Forelimb muscle (tissue), 1 donor: ENCODE measurements at regions not wholly inside any gene's neighbourhood (a gene's known extent, or its start where the extent isn't known, plus 50 kb on each side); places are given as distances from the start of the nearest gene placed in this dataset.
"Not testable (repeated sequence)": the region's sequence is repeated elsewhere in the genome, so short reads cannot be mapped to it uniquely, and the experiment has no call there.

Source experiments
- DNase-seq: peaks from one replicate; pipeline ENCODE4 v3.0.0-alpha.2; 2013; ENCODE audit warnings: low read depth

DNA sequence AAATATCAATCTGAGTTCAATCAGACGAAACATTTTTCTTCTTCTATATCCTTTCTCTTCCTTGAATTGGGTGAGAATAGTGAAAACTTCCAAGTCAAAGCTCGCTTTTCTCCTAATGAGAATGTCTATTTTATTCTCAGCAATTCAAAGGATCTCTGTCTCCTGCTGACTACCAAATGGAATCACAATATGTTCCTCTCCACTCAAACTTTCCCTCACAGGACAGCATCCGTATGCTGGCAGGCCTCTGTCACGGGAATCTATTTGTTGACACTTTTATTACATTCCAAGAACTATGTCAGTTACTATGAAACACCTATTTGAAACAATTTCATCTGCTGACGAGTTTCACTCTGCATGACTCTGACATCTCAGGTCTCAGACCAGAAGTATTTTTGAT is 1196.6 kb downstream of the CDH11 start:
- DNase-seq = no peak

DNA sequence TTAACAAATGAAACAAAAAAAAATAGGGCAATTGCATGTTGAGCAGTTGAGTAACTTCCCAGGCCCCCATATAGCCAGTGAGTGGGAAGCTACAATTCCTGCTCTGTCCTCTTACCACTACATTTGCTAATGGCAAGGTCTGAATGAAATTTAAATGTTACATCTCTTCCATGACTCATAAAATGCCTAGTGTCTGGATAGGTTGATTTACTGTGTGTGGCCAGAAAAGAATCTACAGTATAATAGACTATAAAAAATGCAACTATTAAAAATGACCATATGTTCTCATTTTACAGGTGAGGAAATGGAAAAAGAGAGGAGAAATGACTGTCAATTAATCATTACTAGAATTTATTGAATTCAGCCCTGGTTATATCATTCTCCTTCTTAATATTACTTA is 1199.3 kb downstream of the CDH11 start:
- DNase-seq = no peak

DNA sequence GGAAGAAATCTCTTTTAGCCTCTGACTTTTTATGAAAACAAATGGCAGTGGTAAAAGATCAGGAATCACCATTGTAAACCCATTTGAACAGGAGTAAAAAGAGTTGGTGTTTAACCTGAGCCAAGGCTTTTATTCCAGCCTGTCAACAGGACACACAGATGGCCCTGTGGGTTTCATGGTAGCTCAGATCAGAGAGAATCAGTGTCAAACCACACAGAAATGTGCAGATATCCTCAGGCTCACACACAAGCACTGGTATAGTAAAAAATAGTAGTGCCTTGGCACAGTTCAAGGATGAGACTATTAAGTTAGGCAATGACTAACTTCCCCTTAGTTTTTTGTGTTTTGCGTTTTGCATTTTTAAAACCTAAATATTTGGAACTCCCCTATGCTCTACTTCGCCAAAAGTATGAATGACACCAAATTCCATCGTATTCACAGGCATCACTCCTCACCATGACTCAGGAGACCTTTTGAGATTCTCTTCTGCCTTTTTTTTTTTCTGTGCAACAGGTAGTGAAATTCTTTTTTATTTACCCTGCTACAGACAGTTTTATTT is 1200.0 kb downstream of the CDH11 start:
- DNase-seq = no peak

DNA sequence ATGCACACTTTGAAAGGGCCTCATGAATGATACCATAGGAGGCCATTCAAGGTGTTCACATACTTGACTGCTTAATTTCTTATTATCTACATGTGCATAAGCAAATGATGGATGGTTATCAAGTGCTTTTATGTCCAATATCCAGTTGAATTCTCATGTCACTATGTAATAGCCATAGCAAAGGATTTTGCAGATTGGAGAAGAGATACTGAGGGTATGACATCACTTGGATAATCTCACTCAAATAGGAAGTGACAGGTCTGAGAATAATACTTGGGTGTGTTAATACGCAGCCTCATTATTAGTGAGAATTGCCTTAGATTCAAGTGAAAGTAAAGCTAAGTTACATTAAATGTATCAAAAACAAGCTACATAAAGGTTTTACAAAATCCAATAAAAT is 1208.6 kb downstream of the CDH11 start:
- DNase-seq = no peak

DNA sequence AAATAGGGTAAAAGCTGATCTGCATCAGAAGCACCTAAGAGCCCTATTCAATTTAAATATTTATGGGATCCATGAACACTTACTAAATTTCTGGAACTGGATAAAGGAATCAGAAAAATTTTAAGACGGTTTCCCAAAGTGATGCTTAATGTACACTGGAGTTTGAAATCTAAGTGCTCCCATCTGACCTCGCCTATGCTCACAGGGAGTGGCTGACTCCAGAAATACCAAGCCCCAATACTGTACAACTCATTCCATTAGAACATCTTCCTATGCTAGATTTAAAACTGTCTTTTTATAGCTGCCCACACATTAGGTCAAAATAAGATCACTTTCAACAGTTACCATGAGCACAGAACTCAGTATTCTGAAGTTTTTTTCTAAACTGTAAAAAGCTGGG is 1214.6 kb downstream of the CDH11 start:
- no peak for DNase-seq

DNA sequence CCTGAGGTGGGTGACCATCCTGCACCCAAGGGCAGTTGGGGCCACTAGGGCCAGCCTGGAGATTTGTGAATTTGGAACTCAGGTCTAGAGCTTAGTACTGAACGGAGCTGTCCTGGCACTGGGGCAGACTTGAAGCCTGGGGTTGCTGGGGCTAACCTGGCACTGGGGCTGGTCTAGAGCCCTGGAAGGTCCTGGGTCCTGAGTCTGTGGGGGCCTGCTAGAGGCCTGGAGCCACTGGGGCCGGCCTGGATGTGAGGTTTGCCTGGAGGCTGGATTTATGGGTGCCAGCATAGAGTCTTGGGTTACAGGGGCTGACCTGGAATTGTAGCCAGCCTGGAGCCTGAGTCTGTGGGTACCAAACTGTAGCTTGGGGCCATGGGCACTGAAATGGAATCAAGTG is 1216.9 kb downstream of the CDH11 start:
- no peak for DNase-seq

DNA sequence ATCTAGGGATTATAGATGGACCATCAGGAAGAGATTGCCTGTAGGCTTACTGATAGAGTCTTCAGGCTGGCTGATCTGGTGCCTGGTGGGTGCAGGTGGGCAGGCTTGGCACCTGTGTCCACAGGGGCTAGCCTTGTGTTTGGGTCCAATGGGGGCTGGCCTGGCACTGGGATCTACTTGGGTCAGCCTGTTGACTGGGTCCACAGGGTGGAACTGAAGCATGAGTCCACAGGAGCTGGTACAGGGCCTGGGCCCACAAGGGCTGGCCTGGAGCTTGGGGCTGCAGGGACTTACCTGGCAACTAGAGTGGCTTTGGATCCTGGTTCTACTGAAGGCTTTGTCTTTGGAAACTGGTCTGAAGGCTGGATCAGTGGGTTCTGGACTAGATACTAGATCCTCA is 1217.7 kb downstream of the CDH11 start:
- DNase-seq = no peak

DNA sequence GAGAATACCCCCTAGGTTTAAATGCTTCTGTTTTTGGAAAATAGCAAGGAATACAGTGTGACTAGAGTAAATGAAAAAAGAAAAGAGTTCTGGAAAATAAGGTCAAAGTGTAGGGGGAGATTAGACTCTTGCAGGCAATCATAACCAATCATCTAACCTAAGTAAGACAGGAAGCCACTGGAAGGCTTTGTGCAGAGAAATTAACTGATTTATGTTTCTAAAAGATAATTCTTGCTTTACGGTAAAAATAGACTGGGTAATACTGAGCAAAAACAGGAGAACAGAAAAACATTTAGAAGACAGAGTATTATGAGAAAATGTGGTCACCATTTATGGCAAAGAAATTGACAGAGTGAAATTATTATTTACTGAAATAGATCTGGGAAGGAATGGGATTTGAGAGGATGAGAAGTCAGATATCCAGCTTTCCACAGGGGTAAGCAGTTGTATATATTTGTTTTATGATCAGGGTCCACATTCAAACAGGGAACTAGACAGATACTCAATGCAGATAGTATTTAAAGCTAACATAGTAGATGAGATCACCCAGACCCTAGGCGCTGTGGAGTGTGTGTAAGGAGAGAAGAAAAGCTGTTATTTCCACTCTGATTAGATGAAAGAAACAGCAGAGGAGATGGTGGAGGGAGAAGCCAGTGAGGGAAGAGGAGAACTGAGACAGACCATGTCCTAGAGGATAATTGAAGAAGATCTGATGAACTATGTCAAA is 1225.3 kb downstream of the CDH11 start:
- no peak for DNase-seq

DNA sequence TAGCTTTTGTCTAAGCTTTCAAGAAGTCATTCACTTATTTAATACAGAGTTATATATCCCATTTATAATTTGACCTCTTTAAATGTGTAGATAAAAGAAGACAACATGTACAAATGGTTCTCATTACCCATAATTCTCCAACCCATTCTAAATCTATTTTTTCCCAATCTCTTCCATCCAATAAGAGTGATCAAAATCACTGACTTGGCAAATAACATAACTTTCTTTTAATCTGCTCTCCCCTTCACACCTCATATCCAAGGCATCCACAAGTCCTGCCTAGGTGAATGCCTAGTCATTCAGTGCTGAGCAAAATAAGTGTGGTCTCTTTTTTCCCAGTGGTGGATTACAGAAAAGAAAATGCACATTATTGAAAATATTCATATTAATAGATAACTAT is 1231.1 kb downstream of the CDH11 start:
- DNase-seq = no peak

DNA sequence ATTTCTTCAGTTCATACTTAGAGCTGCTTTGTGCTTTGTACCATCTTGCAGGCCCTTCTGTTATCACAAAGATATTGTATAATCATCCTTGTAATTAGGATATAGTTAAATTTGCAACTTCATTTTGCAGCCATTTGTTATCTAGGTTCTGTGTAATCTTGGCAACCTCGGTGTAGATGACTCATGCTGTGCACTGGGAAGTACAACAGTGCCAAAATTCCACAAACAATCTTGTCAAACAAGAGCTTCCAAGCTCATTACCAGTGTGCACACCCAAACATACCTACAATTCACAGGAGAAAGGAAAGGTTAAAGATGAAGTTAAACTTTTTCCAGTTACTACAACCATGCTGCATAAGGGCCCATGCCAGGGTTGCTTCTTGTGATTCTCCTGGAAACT is 1231.8 kb downstream of the CDH11 start:
- no peak for DNase-seq

DNA sequence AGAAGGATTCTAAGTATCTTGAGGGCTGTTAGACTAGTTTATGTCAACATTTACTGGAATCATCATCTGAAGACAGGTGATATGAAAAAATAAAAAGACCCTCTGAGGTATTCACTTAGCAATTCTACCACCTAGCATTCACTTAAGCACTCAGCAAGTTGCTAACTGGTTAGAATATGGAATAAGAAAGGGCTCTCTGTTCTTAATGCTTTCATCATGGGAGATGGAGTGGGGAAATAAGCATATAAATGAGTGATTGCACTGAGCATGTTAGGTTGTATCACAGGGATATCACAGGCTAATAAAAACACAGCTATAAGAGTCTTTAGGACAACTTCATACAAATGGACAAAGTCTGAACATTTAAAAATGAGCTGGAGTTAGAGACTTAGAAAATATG is 1238.8 kb downstream of the CDH11 start:
- DNase-seq = no peak

DNA sequence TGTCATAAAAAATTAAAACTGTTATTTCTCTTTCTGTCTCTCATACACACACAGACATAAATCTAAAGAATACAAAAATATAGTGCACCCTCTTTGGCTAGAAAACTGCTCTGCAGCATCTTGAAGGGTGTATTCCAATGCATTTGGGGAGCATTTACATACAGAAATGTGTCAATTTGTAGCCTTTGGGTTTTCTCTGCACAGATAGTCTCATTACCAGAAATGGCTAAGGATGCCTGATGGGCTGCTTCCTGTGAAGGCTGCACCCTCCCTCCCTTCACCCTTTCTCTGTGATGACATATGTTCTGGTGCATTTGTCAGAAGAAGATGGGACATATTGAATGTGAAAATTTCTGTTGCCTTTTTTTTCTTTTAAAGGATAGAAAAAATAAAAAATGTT is 1239.3 kb downstream of the CDH11 start:
- no peak for DNase-seq

DNA sequence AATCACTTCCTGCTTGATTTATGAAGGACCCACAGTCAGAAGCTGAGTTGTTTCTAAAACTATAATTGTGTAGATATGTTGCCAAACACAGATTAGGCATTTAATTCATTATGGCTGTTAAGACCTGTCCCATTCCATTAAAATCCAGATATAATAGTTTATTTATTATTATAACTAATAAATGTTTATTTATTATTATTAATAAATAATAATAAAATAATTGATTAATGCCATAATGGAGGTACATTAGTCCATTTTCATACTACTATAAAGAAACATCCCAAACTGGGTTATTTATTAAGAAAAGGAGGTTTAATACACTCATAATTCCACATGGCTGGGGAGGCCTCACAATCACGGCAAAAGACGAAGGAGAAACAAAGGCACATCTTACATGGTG is 1240.9 kb downstream of the CDH11 start:
- no peak for DNase-seq

DNA sequence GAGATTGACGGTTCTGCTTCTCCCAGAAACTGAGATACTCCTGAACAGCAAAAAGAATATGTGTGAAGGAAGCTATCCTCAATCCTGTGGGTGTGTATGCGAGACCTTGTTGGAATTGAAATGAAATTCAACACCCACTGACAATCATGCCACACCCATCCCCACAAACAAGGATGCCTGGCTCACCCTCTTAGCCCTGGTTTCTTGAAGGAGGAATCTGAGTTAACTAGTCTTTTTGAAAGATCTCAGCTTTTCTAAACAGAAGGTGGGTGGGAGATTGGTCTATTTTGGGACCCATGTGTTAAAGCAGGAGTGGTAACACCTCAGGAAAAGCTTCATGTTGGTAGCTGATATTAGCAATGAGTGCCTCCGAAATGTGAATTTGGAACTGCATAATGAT is 1244.5 kb downstream of the CDH11 start:
- no peak for DNase-seq

DNA sequence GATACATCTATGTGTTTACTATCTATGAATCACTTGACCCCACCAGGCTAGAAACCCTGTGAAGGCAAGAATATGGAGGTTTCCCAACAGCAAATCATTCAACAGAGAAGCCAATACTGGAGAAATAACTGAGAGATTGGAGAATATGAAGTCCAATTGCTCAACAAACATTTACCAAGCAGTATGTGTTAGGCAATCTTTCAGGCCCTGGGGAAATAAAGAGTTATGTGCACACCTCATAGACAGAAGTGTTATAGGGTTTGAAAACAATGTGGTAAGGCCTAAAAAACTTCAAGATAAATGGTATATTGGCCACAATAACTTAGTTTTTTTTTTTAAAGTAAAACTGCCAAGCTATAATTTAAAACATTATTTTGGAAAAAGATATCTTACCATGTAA is 1245.8 kb downstream of the CDH11 start:
- DNase-seq = peak; percentile 38

DNA sequence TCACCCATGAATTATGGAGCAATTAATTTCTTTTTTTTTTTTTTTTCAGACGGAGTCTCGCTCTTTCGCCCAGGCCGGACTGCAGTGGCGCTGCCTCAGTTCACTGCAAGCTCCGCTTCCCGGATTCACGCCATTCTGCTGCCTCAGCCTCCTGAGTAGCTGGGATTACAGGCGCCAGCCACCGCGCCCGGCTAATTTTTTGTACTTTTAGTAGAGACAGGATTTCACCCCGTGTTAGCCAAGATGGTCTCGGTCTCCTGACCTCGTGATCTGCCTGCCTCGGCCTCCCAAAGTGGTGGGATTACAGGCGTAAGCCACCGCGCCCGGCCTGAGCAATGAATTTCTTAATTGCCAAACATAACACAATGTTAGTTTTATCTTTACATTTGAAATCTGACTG is 1261.2 kb downstream of the CDH11 start:
- DNase-seq = not testable (repeated sequence)

DNA sequence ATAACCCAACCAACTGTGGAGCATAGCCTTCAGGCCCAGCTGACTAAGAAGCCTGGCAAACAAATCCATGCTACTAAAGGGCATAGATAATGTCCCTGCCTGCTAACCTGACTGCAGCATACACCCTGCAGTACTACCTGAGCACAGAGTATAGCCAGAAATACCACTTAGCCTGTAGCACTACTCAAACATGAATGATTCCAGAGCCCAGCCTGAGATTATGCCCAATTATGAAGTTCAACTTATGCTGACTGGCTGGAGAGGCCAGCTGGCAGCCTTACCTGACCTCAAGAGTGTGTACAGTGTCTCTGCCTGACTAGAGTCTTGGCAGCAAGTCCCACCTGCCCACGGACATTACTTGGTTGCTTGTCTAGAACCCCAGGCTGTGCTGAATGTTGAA is 1265.3 kb downstream of the CDH11 start:
- no peak for DNase-seq

DNA sequence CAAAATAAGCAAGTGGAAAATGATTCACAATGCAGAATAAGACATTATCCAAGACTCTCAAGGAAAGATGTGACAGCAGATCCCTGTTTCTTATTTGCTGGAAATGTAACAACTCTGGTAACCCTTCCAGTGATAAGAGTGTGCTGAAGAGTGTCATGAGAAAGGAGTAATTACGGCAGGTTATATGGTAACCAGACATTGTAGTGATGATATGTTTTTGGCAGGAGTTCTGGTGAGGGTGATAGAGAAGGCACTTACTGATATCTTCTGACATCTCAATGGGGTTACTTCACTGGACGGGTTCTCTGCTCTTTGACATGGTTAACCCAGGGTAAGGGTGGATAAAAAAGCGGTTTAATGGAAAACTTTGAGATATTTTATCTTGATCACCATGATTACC is 1270.9 kb downstream of the CDH11 start:
- no peak for DNase-seq

DNA sequence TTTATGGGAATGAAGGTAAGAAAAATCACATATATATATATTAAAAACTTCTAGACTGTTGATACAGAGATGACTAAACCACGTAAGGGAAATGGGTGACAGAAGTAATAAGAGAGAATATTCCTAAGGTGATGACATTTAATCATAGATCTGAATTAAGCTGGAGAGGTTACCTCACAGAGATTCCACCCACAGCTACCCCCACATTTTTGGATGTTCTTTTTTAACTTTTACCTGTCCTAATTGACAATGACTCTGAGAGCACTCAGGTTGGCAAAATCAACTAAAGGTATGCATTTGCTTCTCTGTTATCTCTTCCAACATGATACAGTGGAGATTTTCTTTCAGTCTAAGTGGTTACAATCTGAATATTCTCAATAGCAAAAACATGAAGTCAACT is 1280.6 kb downstream of the CDH11 start:
- no peak for DNase-seq

DNA sequence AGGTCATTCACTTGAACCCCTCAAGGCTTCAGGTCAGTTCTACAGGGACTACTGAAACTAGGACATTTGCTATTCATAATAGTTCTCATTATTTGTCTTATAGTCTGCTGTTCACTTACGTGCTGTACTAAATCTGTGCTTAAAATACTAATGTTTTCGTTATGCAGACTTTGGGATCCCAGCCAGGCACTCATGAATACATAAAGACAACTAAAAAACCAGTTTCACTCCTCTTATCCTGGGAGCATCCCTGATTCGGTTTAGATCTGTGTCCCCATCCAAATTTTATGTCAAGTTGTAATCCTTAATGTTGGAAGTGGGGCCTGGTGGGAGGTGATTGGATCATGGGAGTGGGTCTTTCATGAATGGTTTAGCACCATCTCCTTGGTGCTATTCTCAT is 1291.8 kb downstream of the CDH11 start:
- no peak for DNase-seq

DNA sequence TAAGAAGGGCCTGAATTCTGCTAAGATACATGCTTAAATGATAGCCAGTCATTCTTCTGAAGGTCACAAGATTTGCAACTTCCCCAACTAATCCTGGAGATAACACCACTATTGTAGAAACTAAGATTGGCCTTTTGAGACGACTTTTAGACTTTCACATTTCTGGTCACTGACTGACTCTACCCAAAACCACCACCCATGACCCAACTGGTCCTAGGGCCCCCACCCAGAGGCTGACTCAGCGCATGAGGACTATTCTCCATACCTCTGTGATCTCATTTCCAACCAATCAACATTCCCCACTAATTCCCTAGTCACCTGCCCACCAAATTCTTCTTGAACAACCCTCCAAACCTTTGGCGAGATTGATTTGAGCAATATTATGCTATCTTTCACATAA is 1299.0 kb downstream of the CDH11 start:
- no peak for DNase-seq

DNA sequence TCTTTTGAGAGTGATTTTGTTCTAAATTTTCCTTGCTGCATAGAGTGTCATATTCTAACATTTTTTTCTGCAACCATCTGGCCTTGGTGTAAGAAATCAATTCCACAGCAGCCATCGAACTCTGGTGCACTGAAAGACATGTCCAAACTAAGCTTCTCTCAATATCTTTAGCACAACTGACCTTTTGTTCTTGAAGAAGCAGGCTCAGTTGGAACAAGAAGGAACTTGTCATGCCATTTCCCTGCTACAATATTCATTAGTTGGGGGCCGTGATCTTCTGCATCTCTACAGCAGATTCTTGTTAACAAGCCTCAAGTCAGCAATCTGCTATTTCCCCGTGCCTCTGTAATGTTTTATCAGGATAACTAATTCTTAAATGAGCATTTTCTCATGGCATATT is 1305.6 kb downstream of the CDH11 start:
- no peak for DNase-seq

DNA sequence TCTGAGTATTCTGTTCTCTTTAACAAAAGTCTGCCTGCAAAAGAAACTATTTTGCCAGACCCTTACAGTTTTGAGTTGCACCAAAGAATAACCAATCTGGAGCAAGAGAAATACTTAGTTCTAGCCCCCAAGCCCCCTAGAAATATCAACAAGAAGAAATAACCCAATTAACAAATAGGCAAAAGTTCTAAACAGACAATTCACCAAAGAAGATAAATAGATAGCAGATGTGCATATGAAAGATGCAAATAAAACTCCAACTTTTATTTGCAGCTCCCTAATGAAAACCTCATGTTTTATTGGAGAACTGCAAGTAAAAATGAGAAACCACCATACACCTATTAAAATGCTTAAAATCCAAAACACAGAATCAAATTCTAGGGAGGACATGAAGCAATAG is 1308.0 kb downstream of the CDH11 start:
- DNase-seq = peak; percentile 5

DNA sequence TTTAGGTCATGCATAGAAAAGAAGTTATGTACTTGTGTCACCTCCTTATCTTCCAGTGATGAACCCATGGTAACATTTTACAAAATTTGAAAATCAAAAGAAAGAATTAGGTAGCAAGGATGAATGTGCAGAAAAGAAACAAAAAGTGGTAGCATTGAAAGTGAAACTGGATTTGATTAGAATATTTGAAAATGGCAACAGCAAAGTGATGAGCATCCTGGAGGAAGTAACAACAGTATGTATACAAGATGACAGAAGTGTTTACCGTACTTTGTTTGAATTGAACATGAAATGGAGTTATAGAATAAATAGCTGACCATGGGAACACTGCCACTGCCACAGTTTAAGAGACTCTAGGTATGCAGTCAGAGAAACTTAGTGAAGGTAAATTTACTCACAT is 1313.1 kb downstream of the CDH11 start:
- no peak for DNase-seq
